Liver (tissue), 8 donors: ENCODE measurements at regions not wholly inside any gene's neighbourhood (a gene's known extent, or its start where the extent isn't known, plus 50 kb on each side); places are given as distances from the start of the nearest gene placed in this dataset.

Source experiments
- DNase-seq: peaks from one replicate; pipeline ENCODE4 v3.0.0-alpha.2; 2017; ENCODE audit warnings: low spot score
- H3K27ac ChIP-seq, 2 donors: one replicate each; pipeline ENCODE4 v1.7.0; 2013; ENCODE audit warnings: inconsistent platforms in 2 of 2, low read length in 2 of 2, control low read depth in 1 of 2, low read depth in 1 of 2, mild to moderate bottlenecking in 1 of 2
- H3K27me3 ChIP-seq, 4 donors: one replicate each; pipeline versions ENCODE4 v1.6.1 to v1.7.0; 2013; ENCODE audit warnings: low read length in 3 of 4, inconsistent platforms in 1 of 4, mild to moderate bottlenecking in 1 of 4, moderate library complexity in 1 of 4; ENCODE audit not compliant: control insufficient read depth in 4 of 4, insufficient read depth in 4 of 4
- H3K36me3 ChIP-seq, 4 donors: one replicate each; pipeline versions ENCODE4 v1.6.1 to v1.7.0; 2013; ENCODE audit warnings: low read length in 3 of 4, mild to moderate bottlenecking in 3 of 4, low read depth in 1 of 4, moderate library complexity in 1 of 4; ENCODE audit not compliant: control insufficient read depth in 4 of 4, insufficient read depth in 3 of 4
- H3K4me1 ChIP-seq, 4 donors: one replicate each; pipeline versions ENCODE4 v1.6.1 to v1.7.0; 2013; ENCODE audit warnings: low read length in 3 of 4, mild to moderate bottlenecking in 3 of 4, moderate library complexity in 1 of 4; ENCODE audit not compliant: control insufficient read depth in 4 of 4, insufficient read depth in 4 of 4
- H3K4me3 ChIP-seq, 3 donors: one replicate each; pipeline versions ENCODE4 v1.6.1 to v1.7.0; 2013; ENCODE audit warnings: low read length in 3 of 3, control low read depth in 1 of 3, low read depth in 1 of 3, mild to moderate bottlenecking in 1 of 3
- H3K9ac ChIP-seq, 2 donors: one replicate each; pipeline ENCODE4 v1.7.0; 2013; ENCODE audit warnings: low read length in 2 of 2, mild to moderate bottlenecking in 2 of 2, moderate library complexity in 2 of 2, control low read depth in 1 of 2, low read depth in 1 of 2
- H3K9me3 ChIP-seq, 4 donors: one replicate each; pipeline versions ENCODE4 v1.6.1 to v1.7.0; 2013; ENCODE audit warnings: low read length in 3 of 4; ENCODE audit not compliant: control insufficient read depth in 4 of 4
- EGR1 ChIP-seq, 2 donors: IDR thresholded peaks; 2 replicates each; pipeline ENCODE4 v1.6.1; 2016 to 2018; ENCODE audit warnings: antibody characterized with exemption in 2 of 2, low read depth in 2 of 2
- FOXA1 ChIP-seq: IDR thresholded peaks from 2 replicates; pipeline ENCODE4 v1.6.1; 2016; ENCODE audit warnings: antibody characterized with exemption
- FOXA2 ChIP-seq: IDR thresholded peaks from 2 replicates; pipeline ENCODE4 v1.6.1; 2016; ENCODE audit warnings: antibody characterized with exemption
- GABPA ChIP-seq, 2 donors: IDR thresholded peaks in 1 of 2; conservative IDR thresholded peaks in 1 of 2; 2 replicates each; pipeline ENCODE4 v1.6.1; 2016; ENCODE audit warnings: antibody characterized with exemption in 2 of 2, mild to moderate bottlenecking in 1 of 2, moderate library complexity in 1 of 2
- HNF4A ChIP-seq, 2 donors: conservative IDR thresholded peaks; 2 replicates each; pipeline ENCODE4 v1.6.1; 2016; ENCODE audit warnings: antibody characterized with exemption in 2 of 2, mild to moderate bottlenecking in 2 of 2
- HNF4G ChIP-seq: IDR thresholded peaks from 2 replicates; pipeline ENCODE4 v1.6.1; 2016; ENCODE audit warnings: antibody characterized with exemption
- JUND ChIP-seq, 2 donors: IDR thresholded peaks; 2 replicates each; pipeline ENCODE4 v1.6.1; 2016; ENCODE audit warnings: antibody characterized with exemption in 2 of 2
- NR2F2 ChIP-seq: IDR thresholded peaks from 2 replicates; pipeline ENCODE4 v1.6.1; 2016; ENCODE audit warnings: antibody characterized with exemption
- RAD21 ChIP-seq, 2 donors: IDR thresholded peaks; 2 replicates each; pipeline ENCODE4 v1.6.1; 2016; ENCODE audit warnings: antibody characterized with exemption in 2 of 2, mild to moderate bottlenecking in 2 of 2
- RXRA ChIP-seq, 2 donors: IDR thresholded peaks; 2 replicates each; pipeline ENCODE4 v1.6.1; 2017 to 2018; ENCODE audit warnings: antibody characterized with exemption in 2 of 2, mild to moderate bottlenecking in 1 of 2
- SP1 ChIP-seq: IDR thresholded peaks from 2 replicates; pipeline ENCODE4 v1.6.1; 2018; ENCODE audit warnings: antibody characterized with exemption, mild to moderate bottlenecking
- TAF1 ChIP-seq: conservative IDR thresholded peaks from 2 replicates; pipeline ENCODE4 v1.6.1; 2016; ENCODE audit warnings: antibody characterized with exemption, mild to moderate bottlenecking
- YY1 ChIP-seq: IDR thresholded peaks from 2 replicates; pipeline ENCODE4 v1.6.1; 2016; ENCODE audit warnings: antibody characterized with exemption, mild to moderate bottlenecking
- WGBS: extraction: QIAGEN DNeasy Blood & Tissue Kit; methylation state at CpG from one replicate; pipeline ENCODE4 v1.1.7; 2013; 5-methylcytosine and 5-hydroxymethylcytosine counted together
- TF ChIP-seq, protein P1 (sequence below): IDR thresholded peaks from 2 replicates; pipeline ENCODE4 v1.6.1; 2016; ENCODE audit warnings: antibody characterized with exemption
- TF ChIP-seq, protein P2 (sequence below): IDR thresholded peaks from 2 replicates; pipeline ENCODE4 v1.6.1; 2016; ENCODE audit warnings: antibody characterized with exemption
- TF ChIP-seq, protein P3 (sequence below): fragments of 150-350 bp; IDR thresholded peaks from 2 replicates; pipeline ENCODE4 v1.5.1; 2017; ENCODE audit warnings: improper control_type of control experiment, low read depth, low read length; ENCODE audit not compliant: missing input control
- TF ChIP-seq, protein P4 (sequence below): IDR thresholded peaks from 2 replicates; pipeline ENCODE4 v1.6.1; 2016; ENCODE audit warnings: antibody characterized with exemption, mild to moderate bottlenecking
- TF ChIP-seq, protein P5 (sequence below): IDR thresholded peaks from 2 replicates; pipeline ENCODE4 v1.6.1; 2016; ENCODE audit warnings: antibody characterized with exemption
- donor health status: healthy.
- donor health status: healthy.
- donor health status: healthy.
- donor health status: healthy.
- donor health status: healthy.

DNA sequence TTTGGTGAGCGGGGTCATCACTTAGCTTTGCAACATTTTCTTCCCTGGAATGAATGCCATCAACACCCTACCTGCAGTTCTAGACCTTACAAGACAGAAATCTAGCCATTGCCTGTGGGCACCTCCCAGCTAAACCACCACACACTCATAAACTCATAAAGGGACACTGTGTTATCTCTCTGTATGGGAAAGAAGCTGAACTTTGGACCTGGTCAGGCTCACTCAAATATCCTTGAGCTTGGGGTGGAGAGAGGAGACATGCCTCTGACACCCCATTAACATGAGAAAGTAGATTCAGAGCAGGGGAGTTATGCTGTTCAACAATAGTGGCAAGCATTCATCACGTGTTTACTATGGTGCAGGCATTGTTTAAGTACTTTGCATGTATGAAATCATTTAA is 205.6 kb downstream of the ZNF462 start:
- Histone ChIP-seq H3K4me1 (no peaks in the 10 kb centered on the region), H3K27ac (no peak overlapping the region), H3K4me3 (no peak overlapping the region), H3K9me3 (no peaks in the 10 kb centered on the region), H3K9ac (no peak overlapping the region), H3K27me3 (no peaks in the 10 kb centered on the region), H3K36me3 (no peaks in the 10 kb centered on the region)
- TF ChIP-seq, protein P1, sequence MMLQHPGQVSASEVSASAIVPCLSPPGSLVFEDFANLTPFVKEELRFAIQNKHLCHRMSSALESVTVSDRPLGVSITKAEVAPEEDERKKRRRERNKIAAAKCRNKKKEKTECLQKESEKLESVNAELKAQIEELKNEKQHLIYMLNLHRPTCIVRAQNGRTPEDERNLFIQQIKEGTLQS = no peak
- TF ChIP-seq, protein P2, sequence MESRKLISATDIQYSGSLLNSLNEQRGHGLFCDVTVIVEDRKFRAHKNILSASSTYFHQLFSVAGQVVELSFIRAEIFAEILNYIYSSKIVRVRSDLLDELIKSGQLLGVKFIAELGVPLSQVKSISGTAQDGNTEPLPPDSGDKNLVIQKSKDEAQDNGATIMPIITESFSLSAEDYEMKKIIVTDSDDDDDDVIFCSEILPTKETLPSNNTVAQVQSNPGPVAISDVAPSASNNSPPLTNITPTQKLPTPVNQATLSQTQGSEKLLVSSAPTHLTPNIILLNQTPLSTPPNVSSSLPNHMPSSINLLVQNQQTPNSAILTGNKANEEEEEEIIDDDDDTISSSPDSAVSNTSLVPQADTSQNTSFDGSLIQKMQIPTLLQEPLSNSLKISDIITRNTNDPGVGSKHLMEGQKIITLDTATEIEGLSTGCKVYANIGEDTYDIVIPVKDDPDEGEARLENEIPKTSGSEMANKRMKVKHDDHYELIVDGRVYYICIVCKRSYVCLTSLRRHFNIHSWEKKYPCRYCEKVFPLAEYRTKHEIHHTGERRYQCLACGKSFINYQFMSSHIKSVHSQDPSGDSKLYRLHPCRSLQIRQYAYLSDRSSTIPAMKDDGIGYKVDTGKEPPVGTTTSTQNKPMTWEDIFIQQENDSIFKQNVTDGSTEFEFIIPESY = no peak
- TF ChIP-seq EGR1 (IDR thresholded peaks at IDR 0.05; ENCODE audit: low read depth in 2 of 2) (no peak), RAD21 (IDR thresholded peaks at IDR 0.05) (no peak), TAF1 (no peak), FOXA1 (no peak), NR2F2 (no peak), JUND (IDR thresholded peaks at IDR 0.05) (no peak), HNF4A (conservative IDR thresholded peaks at IDR 0.05) (no peak), YY1 (no peak), FOXA2 (no peak), RXRA (IDR thresholded peaks at IDR 0.05) (no peak), GABPA (IDR thresholded peaks at IDR 0.05 in 1 of 2, conservative IDR thresholded peaks at IDR 0.05 in 1 of 2) (no peak), SP1 (no peak), HNF4G (no peak)
- TF ChIP-seq, protein P3, sequence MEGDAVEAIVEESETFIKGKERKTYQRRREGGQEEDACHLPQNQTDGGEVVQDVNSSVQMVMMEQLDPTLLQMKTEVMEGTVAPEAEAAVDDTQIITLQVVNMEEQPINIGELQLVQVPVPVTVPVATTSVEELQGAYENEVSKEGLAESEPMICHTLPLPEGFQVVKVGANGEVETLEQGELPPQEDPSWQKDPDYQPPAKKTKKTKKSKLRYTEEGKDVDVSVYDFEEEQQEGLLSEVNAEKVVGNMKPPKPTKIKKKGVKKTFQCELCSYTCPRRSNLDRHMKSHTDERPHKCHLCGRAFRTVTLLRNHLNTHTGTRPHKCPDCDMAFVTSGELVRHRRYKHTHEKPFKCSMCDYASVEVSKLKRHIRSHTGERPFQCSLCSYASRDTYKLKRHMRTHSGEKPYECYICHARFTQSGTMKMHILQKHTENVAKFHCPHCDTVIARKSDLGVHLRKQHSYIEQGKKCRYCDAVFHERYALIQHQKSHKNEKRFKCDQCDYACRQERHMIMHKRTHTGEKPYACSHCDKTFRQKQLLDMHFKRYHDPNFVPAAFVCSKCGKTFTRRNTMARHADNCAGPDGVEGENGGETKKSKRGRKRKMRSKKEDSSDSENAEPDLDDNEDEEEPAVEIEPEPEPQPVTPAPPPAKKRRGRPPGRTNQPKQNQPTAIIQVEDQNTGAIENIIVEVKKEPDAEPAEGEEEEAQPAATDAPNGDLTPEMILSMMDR = no peak
- TF ChIP-seq, protein P4, sequence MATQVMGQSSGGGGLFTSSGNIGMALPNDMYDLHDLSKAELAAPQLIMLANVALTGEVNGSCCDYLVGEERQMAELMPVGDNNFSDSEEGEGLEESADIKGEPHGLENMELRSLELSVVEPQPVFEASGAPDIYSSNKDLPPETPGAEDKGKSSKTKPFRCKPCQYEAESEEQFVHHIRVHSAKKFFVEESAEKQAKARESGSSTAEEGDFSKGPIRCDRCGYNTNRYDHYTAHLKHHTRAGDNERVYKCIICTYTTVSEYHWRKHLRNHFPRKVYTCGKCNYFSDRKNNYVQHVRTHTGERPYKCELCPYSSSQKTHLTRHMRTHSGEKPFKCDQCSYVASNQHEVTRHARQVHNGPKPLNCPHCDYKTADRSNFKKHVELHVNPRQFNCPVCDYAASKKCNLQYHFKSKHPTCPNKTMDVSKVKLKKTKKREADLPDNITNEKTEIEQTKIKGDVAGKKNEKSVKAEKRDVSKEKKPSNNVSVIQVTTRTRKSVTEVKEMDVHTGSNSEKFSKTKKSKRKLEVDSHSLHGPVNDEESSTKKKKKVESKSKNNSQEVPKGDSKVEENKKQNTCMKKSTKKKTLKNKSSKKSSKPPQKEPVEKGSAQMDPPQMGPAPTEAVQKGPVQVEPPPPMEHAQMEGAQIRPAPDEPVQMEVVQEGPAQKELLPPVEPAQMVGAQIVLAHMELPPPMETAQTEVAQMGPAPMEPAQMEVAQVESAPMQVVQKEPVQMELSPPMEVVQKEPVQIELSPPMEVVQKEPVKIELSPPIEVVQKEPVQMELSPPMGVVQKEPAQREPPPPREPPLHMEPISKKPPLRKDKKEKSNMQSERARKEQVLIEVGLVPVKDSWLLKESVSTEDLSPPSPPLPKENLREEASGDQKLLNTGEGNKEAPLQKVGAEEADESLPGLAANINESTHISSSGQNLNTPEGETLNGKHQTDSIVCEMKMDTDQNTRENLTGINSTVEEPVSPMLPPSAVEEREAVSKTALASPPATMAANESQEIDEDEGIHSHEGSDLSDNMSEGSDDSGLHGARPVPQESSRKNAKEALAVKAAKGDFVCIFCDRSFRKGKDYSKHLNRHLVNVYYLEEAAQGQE = no peak
- TF ChIP-seq, protein P5, sequence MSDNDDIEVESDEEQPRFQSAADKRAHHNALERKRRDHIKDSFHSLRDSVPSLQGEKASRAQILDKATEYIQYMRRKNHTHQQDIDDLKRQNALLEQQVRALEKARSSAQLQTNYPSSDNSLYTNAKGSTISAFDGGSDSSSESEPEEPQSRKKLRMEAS = no peak
- 87% methylated on average over 2 of the region's 2 CpGs for WGBS
- no peak for DNase-seq

DNA sequence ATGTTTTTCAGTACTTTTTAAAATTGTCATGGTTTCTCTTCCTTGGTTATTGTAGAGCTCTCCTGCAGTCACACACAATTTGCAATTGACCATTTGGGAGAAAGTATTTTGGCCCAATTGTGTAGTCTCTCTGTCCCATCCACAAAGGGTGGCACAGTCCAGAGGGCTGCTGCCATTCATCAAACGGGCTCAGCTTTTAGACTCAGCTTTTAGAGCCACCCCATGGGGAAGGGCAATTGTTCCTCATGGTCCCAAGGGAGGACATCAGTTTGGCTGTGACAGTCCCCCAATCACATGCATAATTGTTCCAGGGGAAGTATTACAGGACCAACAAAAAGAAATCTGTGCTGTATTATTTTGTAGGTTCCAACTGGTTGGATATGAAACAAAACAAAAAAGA is 207.6 kb downstream of the ZNF462 start:
- Histone ChIP-seq H3K27me3 (no peaks in the 10 kb centered on the region), H3K9ac (no peak overlapping the region)

More for the DNA sequence above, 207.6 kb downstream of the ZNF462 start:
- 57% methylated on average over 1 of the region's 1 CpG for WGBS
- H3K36me3 ChIP-seq = no peaks in the 10 kb centered on the region
- no peak overlapping the region for H3K4me3 ChIP-seq
- DNase-seq = no peak
- H3K27ac ChIP-seq = no peak overlapping the region
- peaks cover 0 to 1% (median 0%) of the 10 kb centered on the region in 4 donors for H3K9me3 ChIP-seq
- TF ChIP-seq NR2F2 = no peak
- TF ChIP-seq, protein P4 = no peak
- H3K4me1 ChIP-seq = no peaks in the 10 kb centered on the region
